NOMO-1 (cell line): ENCODE measurements at regions not wholly inside any gene's neighbourhood (a gene's known extent, or its start where the extent isn't known, plus 50 kb on each side); places are given as distances from the start of the nearest gene placed in this dataset.
"Not testable (repeated sequence)": the region's sequence is repeated elsewhere in the genome, so short reads cannot be mapped to it uniquely, and the experiment has no call there.

Experiments
- DNase-seq, 2 experiments: peaks; one replicate each; lab custom pipeline; 2025; ENCODE audit not compliant: unreplicated experiment in 2 of 2; lab: John Stamatoyannopoulos, UW

GRCh38 chr19:28466107-28467045 is 746.6 kb downstream of the UQCRFS1 start:
- peak in 1 of 2 experiments; percentile 1 for DNase-seq

- DNase-seq = no peak
Measured at GRCh38 chr19:28465371-28466086, 747.4 kb downstream of the UQCRFS1 start.

GRCh38 chr19:28463493-28464053 is 749.4 kb downstream of the UQCRFS1 start:
- no peak for DNase-seq

GRCh38 chr19:28457620-28458019 is 755.3 kb downstream of the UQCRFS1 start:
- DNase-seq = no peak

- no peak for DNase-seq
Measured at GRCh38 chr19:28456708-28457320, 756.1 kb downstream of the UQCRFS1 start.

- DNase-seq = no peak
Measured at GRCh38 chr19:28456252-28456651, 756.7 kb downstream of the UQCRFS1 start.

GRCh38 chr19:28454083-28454482 is 758.9 kb downstream of the UQCRFS1 start:
- DNase-seq = no peak

- DNase-seq = no peak
Measured at GRCh38 chr19:28453420-28453819, 759.5 kb downstream of the UQCRFS1 start.

GRCh38 chr19:28449803-28450202 is 763.1 kb downstream of the UQCRFS1 start:
- DNase-seq = no peak

GRCh38 chr19:28446511-28446910 is 766.4 kb downstream of the UQCRFS1 start:
- DNase-seq = no peak

GRCh38 chr19:28445826-28446225 is 767.1 kb downstream of the UQCRFS1 start:
- DNase-seq = no peak

- no peak for DNase-seq
Measured at GRCh38 chr19:28444362-28444761, 768.6 kb downstream of the UQCRFS1 start.

GRCh38 chr19:28443361-28443760 is 769.6 kb downstream of the UQCRFS1 start:
- DNase-seq = no peak

GRCh38 chr19:28437390-28438346 is 775.3 kb downstream of the UQCRFS1 start:
- DNase-seq = no peak

- DNase-seq = no peak
Measured at GRCh38 chr19:28436320-28436719, 776.6 kb downstream of the UQCRFS1 start.

- DNase-seq = no peak
Measured at GRCh38 chr19:28435551-28436271, 777.2 kb downstream of the UQCRFS1 start.

GRCh38 chr19:28434794-28435193 is 778.2 kb downstream of the UQCRFS1 start:
- not testable (repeated sequence) for DNase-seq

GRCh38 chr19:28434365-28434764 is 778.6 kb downstream of the UQCRFS1 start:
- DNase-seq = not testable (repeated sequence)

GRCh38 chr19:28433166-28433565 is 779.8 kb downstream of the UQCRFS1 start:
- DNase-seq = not testable (repeated sequence)
